Ishikawa (cell line): ENCODE measurements at regions not wholly inside any gene's neighbourhood (a gene's known extent, or its start where the extent isn't known, plus 50 kb on each side); places are given as distances from the start of the nearest gene placed in this dataset.

ENCODE experiments used
- CEBPB ChIP-seq: IDR thresholded peaks from 2 replicates; pipeline ENCODE4 v1.6.1; 2012
- CREB1 ChIP-seq: IDR thresholded peaks from 2 replicates; pipeline ENCODE4 v1.6.1; 2012; ENCODE audit warnings: low read depth
- EGR1 ChIP-seq: IDR thresholded peaks from 2 replicates; pipeline ENCODE4 v1.6.1; 2012
- EP300 ChIP-seq: IDR thresholded peaks from 2 replicates; pipeline ENCODE4 v1.6.1; 2012; ENCODE audit warnings: borderline replicate concordance
- FOXM1 ChIP-seq: IDR thresholded peaks from 2 replicates; pipeline ENCODE4 v1.6.1; 2012; ENCODE audit warnings: low read depth, borderline replicate concordance
- MAX ChIP-seq: IDR thresholded peaks from 2 replicates; pipeline ENCODE4 v1.6.1; 2012
- NFIC ChIP-seq: IDR thresholded peaks from 2 replicates; pipeline ENCODE4 v1.6.1; 2012
- RAD21 ChIP-seq: IDR thresholded peaks from 2 replicates; pipeline ENCODE4 v1.6.1; 2012; ENCODE audit warnings: low read depth
- TAF1 ChIP-seq: IDR thresholded peaks from 2 replicates; pipeline ENCODE4 v1.6.1; 2012; ENCODE audit warnings: low read depth, mild to moderate bottlenecking
- TCF12 ChIP-seq: IDR thresholded peaks from 2 replicates; pipeline ENCODE4 v1.6.1; 2012; ENCODE audit warnings: low read depth
- TEAD4 ChIP-seq: IDR thresholded peaks from 2 replicates; pipeline ENCODE4 v1.6.1; 2012
- YY1 ChIP-seq: IDR thresholded peaks from 2 replicates; pipeline ENCODE4 v1.6.1; 2012; ENCODE audit warnings: low read depth
- ZBTB7A ChIP-seq: IDR thresholded peaks from 2 replicates; pipeline ENCODE4 v1.6.1; 2012; ENCODE audit warnings: low read depth
- TF ChIP-seq, protein P1 (sequence below): IDR thresholded peaks from 2 replicates; pipeline ENCODE4 v1.6.1; 2012
- TF ChIP-seq, protein P2 (sequence below): IDR thresholded peaks from 2 replicates; pipeline ENCODE4 v1.6.1; 2012; ENCODE audit warnings: low read depth, mild to moderate bottlenecking

DNA sequence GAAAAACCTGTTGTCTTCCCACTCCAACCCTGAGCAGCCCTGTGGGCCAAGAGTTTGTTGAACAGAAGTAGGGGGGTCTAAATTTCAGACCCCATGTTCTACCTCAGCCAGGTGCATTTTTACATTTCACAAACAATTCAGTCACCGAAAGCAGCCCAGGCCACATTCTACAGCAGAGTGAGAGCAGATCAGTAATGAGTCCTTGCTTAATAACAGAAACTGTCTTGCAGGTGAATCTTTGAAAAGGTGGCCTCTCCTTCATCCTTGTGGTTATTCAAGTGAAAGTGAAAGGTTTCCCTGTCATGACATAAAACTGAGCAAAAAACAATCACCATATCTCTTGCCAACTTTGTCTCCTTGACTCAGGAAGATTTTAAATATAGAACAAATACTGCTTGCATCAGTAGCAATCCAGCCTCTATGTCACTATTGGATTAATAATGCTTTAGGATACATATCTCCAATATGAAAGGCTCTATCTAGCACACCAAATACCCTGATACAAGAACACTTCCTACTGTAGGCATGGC lies 670.2 kb downstream of the DIAPH3 start:
- TF ChIP-seq MAX (no peak), CREB1 (no peak), RAD21 (no peak), TEAD4 (no peak), TAF1 (no peak), CEBPB (no peak), YY1 (no peak), FOXM1 (no peak), EGR1 (no peak), EP300 (no peak), TCF12 (no peak), ZBTB7A (no peak), NFIC (no peak)
- TF ChIP-seq, protein P1, sequence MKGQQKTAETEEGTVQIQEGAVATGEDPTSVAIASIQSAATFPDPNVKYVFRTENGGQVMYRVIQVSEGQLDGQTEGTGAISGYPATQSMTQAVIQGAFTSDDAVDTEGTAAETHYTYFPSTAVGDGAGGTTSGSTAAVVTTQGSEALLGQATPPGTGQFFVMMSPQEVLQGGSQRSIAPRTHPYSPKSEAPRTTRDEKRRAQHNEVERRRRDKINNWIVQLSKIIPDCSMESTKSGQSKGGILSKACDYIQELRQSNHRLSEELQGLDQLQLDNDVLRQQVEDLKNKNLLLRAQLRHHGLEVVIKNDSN: no peak
- TF ChIP-seq, protein P2, sequence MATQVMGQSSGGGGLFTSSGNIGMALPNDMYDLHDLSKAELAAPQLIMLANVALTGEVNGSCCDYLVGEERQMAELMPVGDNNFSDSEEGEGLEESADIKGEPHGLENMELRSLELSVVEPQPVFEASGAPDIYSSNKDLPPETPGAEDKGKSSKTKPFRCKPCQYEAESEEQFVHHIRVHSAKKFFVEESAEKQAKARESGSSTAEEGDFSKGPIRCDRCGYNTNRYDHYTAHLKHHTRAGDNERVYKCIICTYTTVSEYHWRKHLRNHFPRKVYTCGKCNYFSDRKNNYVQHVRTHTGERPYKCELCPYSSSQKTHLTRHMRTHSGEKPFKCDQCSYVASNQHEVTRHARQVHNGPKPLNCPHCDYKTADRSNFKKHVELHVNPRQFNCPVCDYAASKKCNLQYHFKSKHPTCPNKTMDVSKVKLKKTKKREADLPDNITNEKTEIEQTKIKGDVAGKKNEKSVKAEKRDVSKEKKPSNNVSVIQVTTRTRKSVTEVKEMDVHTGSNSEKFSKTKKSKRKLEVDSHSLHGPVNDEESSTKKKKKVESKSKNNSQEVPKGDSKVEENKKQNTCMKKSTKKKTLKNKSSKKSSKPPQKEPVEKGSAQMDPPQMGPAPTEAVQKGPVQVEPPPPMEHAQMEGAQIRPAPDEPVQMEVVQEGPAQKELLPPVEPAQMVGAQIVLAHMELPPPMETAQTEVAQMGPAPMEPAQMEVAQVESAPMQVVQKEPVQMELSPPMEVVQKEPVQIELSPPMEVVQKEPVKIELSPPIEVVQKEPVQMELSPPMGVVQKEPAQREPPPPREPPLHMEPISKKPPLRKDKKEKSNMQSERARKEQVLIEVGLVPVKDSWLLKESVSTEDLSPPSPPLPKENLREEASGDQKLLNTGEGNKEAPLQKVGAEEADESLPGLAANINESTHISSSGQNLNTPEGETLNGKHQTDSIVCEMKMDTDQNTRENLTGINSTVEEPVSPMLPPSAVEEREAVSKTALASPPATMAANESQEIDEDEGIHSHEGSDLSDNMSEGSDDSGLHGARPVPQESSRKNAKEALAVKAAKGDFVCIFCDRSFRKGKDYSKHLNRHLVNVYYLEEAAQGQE: no peak

DNA sequence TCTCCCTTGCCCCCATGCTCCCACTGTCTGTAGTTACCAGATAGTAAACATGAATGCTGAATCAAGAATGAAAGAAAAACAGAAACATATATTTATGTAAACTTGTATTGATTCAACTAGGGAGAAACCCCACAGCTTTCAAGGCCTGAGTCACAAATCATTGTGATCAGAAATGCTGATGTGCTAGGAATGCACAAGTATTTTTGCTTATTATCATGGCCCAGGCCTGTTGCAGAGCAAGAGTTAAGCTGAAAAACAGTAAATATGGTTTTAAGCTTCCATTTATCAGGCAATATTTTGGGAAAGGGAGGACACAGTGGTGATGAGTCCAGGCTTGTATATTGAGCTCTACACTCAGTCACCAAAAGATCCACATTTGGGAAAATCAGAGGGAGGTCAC lies 669.6 kb downstream of the DIAPH3 start:
- TF ChIP-seq CREB1 (no peak), FOXM1 (no peak), RAD21 (no peak), ZBTB7A (no peak), EGR1 (no peak), TCF12 (no peak), NFIC (no peak), CEBPB (no peak)
- TF ChIP-seq, protein P1: no peak
- TF ChIP-seq, protein P2: no peak

DNA sequence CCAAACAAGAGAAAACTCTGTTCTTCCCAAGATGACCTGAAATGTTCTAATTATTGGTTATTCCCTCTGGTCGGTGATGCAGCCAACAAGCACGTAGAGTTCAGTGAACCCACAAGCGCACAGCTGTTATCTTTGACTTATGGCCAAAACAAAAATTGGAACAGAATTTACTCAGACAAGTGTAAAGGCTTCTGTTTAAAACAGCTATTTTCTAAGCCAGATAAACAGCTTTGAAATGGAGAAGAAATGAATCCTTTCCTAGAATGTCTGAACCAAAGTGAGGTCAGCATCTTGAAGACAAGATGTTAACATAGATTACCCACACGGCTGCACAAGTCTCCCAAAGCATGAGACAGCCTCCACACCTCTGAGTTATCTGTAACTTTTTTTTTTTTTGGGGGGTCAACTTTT lies 669.2 kb downstream of the DIAPH3 start:
- TF ChIP-seq RAD21: no peak
- no peak for TF ChIP-seq EGR1
- no peak for TF ChIP-seq CEBPB
- TF ChIP-seq NFIC: no peak
- TF ChIP-seq MAX: no peak
- no peak for TF ChIP-seq FOXM1
- no peak for TF ChIP-seq CREB1
- no peak for TF ChIP-seq ZBTB7A
- TF ChIP-seq, protein P1: no peak

DNA sequence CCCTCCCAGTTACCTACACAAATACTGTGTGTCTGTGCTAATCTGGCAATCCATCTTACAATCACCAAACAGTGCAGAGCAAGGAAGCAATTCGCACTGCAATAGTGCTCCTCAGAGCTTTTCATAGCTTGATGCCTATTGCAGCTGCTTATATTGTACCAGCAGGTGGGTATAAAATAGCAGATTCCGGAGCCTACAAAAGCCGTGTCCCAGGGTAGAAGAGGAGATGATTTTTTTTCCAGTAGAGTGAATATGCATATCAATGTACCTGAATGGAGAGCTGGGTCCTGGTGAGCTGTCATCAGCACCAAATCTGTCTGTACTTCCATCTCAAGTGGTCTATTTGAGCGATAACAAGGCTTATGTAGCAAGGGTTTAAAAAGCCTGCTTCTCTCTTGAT lies 668.4 kb downstream of the DIAPH3 start:
- TF ChIP-seq, protein P2: no peak
- TF ChIP-seq TAF1 (no peak), NFIC (no peak), RAD21 (no peak), EP300 (no peak), TEAD4 (no peak), YY1 (no peak), CEBPB (no peak)
- TF ChIP-seq, protein P1: no peak
